ENCODE measurements at regions not wholly inside any gene's neighbourhood (a gene's known extent, or its start where the extent isn't known, plus 50 kb on each side); places are given as distances from the start of the nearest gene placed in this dataset.

GRCh38 chr14:65946494-65946893 is 534.0 kb downstream of the FUT8 start:
- TF ChIP-seq ZFX (IDR thresholded peaks at IDR 0.05) (no peak), CTCF (conservative IDR thresholded peaks at IDR 0.05) (no peak)
- no peak overlapping the region for H3K27ac ChIP-seq

- H3K27ac ChIP-seq = no peak overlapping the region
- no peak for TF ChIP-seq CTCF (conservative IDR thresholded peaks at IDR 0.05)
- TF ChIP-seq ZFX (IDR thresholded peaks at IDR 0.05) = no peak
Observed at GRCh38 chr14:65948302-65948701, 535.8 kb downstream of the FUT8 start.

GRCh38 chr14:65949711-65950516 is 536.3 kb upstream of the CCDC196 start:
- H3K27ac ChIP-seq = no peak overlapping the region
- no peak for TF ChIP-seq CTCF (conservative IDR thresholded peaks at IDR 0.05)
- no peak for TF ChIP-seq ZFX (IDR thresholded peaks at IDR 0.05)

GRCh38 chr14:65954942-65955341 is 531.2 kb upstream of the CCDC196 start:
- H3K27ac ChIP-seq = no peak overlapping the region
- TF ChIP-seq ZFX (IDR thresholded peaks at IDR 0.05) = no peak
- no peak for TF ChIP-seq CTCF (conservative IDR thresholded peaks at IDR 0.05)

GRCh38 chr14:65957631-65958205 is 528.5 kb upstream of the CCDC196 start:
- TF ChIP-seq CTCF (conservative IDR thresholded peaks at IDR 0.05) (no peak), ZFX (IDR thresholded peaks at IDR 0.05) (no peak)
- H3K27ac ChIP-seq = no peak overlapping the region

GRCh38 chr14:65958664-65959562 is 527.3 kb upstream of the CCDC196 start:
- H3K27ac ChIP-seq = no peak overlapping the region

More at GRCh38 chr14:65958664-65959562, 527.3 kb upstream of the CCDC196 start:
- TF ChIP-seq CTCF (conservative IDR thresholded peaks at IDR 0.05) (peak; percentile 72), ZFX (IDR thresholded peaks at IDR 0.05) (no peak)
